DOHH2 (cell line): ENCODE measurements at regions not wholly inside any gene's neighbourhood (a gene's known extent, or its start where the extent isn't known, plus 50 kb on each side); places are given as distances from the start of the nearest gene placed in this dataset.

ENCODE experiments used
- CTCF ChIP-seq: fragments of 200-600 bp; sonication (generic); IDR thresholded peaks from one replicate; pipeline ENCODE4 v1.5.1; 2014; ENCODE audit warnings: antibody characterized with exemption, mild to moderate bottlenecking, low read depth, low read length; ENCODE audit not compliant: poor library complexity, severe bottlenecking
- EZH2phosphoT487 ChIP-seq: fragments of 200-600 bp; sonication (generic); IDR thresholded peaks from 2 replicates; pipeline ENCODE4 v1.6.1; 2017; ENCODE audit warnings: borderline replicate concordance, mild to moderate bottlenecking, antibody characterized with exemption, low read length, moderate library complexity, mixed read lengths

GRCh38 chr4:156633847-156634246 is 337.8 kb downstream of the PDGFC start:
- TF ChIP-seq CTCF: no peak
- TF ChIP-seq EZH2phosphoT487: no peak
